HEK293 (cell line): ENCODE measurements at regions not wholly inside any gene's neighbourhood (a gene's known extent, or its start where the extent isn't known, plus 50 kb on each side); places are given as distances from the start of the nearest gene placed in this dataset.

Experiments used
- CTCF ChIA-PET: fragments of 350-600 bp; formaldehyde crosslinking; extraction: SDS; loops from one replicate; lab custom pipeline; 2021; ENCODE audit warnings: antibody characterized with exemption; lab: Yijun Ruan, JAX
- POLR2A ChIA-PET: fragments of 300-600 bp; formaldehyde crosslinking; extraction: SDS; loops from one replicate; lab custom pipeline; 2020; ENCODE audit warnings: antibody characterized with exemption, inconsistent platforms; lab: Yijun Ruan, JAX
- H3K27ac ChIP-seq: fragments of 200-500 bp; sonication (Bioruptor generic); 2 replicates; pipeline ENCODE4 v1.5.1; 2014; ENCODE audit warnings: low read depth, low read length, control low read depth, inconsistent platforms; ENCODE audit errors: extremely low read depth
- H3K36me3 ChIP-seq, 2 experiments: fragments of 200-500 bp in 1 of 2; sonication (Bioruptor generic) in 1 of 2; 1 replicate in 1 of 2; 2 replicates in 1 of 2; pipeline ENCODE4 v1.5.1; 2014 to 2017; ENCODE audit warnings: inconsistent platforms in 2 of 2, low read length in 2 of 2; ENCODE audit not compliant: control insufficient read depth in 2 of 2, insufficient read depth in 1 of 2
- H3K4me1 ChIP-seq: fragments of 200-500 bp; sonication (Bioruptor generic); 2 replicates; pipeline ENCODE4 v1.5.1; 2014; ENCODE audit warnings: mild to moderate bottlenecking, low read length, inconsistent platforms; ENCODE audit not compliant: control insufficient read depth, insufficient read depth
- H3K4me3 ChIP-seq: 2 replicates; pipeline ENCODE4 v1.5.1; 2011; ENCODE audit warnings: low read depth, mild to moderate bottlenecking, control low read depth, low read length, moderate library complexity
- H3K9me3 ChIP-seq: fragments of 200-500 bp; sonication (Bioruptor generic); 2 replicates; pipeline ENCODE4 v1.5.1; 2014; ENCODE audit warnings: low read depth, low read length, inconsistent platforms; ENCODE audit not compliant: control insufficient read depth, insufficient read depth
- BCL11B ChIP-seq: fragments of 450-650 bp; formaldehyde crosslinking; IDR thresholded peaks from 2 replicates; pipeline ENCODE4 v1.5.1; 2016; ENCODE audit warnings: low read depth, missing biosample characterization, missing genetic modification characterization
- FEZF1 ChIP-seq: fragments of 450-650 bp; formaldehyde crosslinking; IDR thresholded peaks from 2 replicates; pipeline ENCODE4 v1.5.1; 2016; ENCODE audit warnings: missing biosample characterization, missing genetic modification characterization
- GLIS1 ChIP-seq: fragments of 450-650 bp; formaldehyde crosslinking; IDR thresholded peaks from 2 replicates; pipeline ENCODE4 v1.5.1; 2016; ENCODE audit warnings: missing biosample characterization, missing genetic modification characterization
- HOXA7 ChIP-seq: sonication (generic); formaldehyde crosslinking; IDR thresholded peaks from 2 replicates; pipeline ENCODE4 v1.8.1; 2022; ENCODE audit warnings: missing genetic modification reagents, borderline replicate concordance
- HOXD13 ChIP-seq: sonication (generic); formaldehyde crosslinking; IDR thresholded peaks from 2 replicates; pipeline ENCODE4 v1.8.0; 2022; ENCODE audit warnings: missing genetic modification reagents, borderline replicate concordance
- KLF1 ChIP-seq: fragments of 450-650 bp; formaldehyde crosslinking; IDR thresholded peaks from 2 replicates; pipeline ENCODE4 v1.5.1; 2016; ENCODE audit warnings: missing biosample characterization, missing genetic modification characterization
- MYNN ChIP-seq: fragments of 450-650 bp; formaldehyde crosslinking; IDR thresholded peaks from 2 replicates; pipeline ENCODE4 v1.5.1; 2016; ENCODE audit warnings: missing biosample characterization, missing genetic modification characterization, borderline replicate concordance
- PRDM1 ChIP-seq: fragments of 450-650 bp; formaldehyde crosslinking; IDR thresholded peaks from 2 replicates; pipeline ENCODE4; 2016; ENCODE audit warnings: missing biosample characterization, missing genetic modification characterization
- REPIN1 ChIP-seq: fragments of 450-650 bp; formaldehyde crosslinking; IDR thresholded peaks from 2 replicates; pipeline ENCODE4 v1.5.1; 2017; ENCODE audit warnings: missing biosample characterization, missing genetic modification characterization, low read depth
- TCF7L2 ChIP-seq: IDR thresholded peaks from 2 replicates; pipeline ENCODE4 v1.6.1; 2011; ENCODE audit warnings: low read depth, mild to moderate bottlenecking, inconsistent platforms, low read length, moderate library complexity, borderline replicate concordance
- TRIM28 ChIP-seq: IDR thresholded peaks from 2 replicates; pipeline ENCODE4 v1.6.1; 2011; ENCODE audit warnings: low read length, control low read depth, borderline replicate concordance
- ZBTB11 ChIP-seq: fragments of 450-650 bp; formaldehyde crosslinking; conservative IDR thresholded peaks from 2 replicates; pipeline ENCODE4 v1.5.1; 2016; ENCODE audit warnings: low read depth, missing biosample characterization, missing genetic modification characterization
- ZFHX2 ChIP-seq: fragments of 450-650 bp; formaldehyde crosslinking; conservative IDR thresholded peaks from 2 replicates; pipeline ENCODE4 v1.5.1; 2016; ENCODE audit warnings: missing biosample characterization, missing genetic modification characterization
- ZIC2 ChIP-seq: fragments of 450-650 bp; formaldehyde crosslinking; IDR thresholded peaks from 2 replicates; pipeline ENCODE4 v1.5.1; 2016; ENCODE audit warnings: missing biosample characterization, missing genetic modification characterization
- ZNF140 ChIP-seq: fragments of 450-650 bp; formaldehyde crosslinking; IDR thresholded peaks from 2 replicates; pipeline ENCODE4 v1.5.1; 2016; ENCODE audit warnings: missing biosample characterization, missing genetic modification characterization
- ZNF155 ChIP-seq: fragments of 450-650 bp; formaldehyde crosslinking; IDR thresholded peaks from 2 replicates; pipeline ENCODE4 v1.5.1; 2016; ENCODE audit warnings: missing biosample characterization, missing genetic modification characterization
- ZNF223 ChIP-seq: fragments of 450-650 bp; formaldehyde crosslinking; IDR thresholded peaks from 2 replicates; pipeline ENCODE4 v1.5.1; 2016; ENCODE audit warnings: missing biosample characterization, missing genetic modification characterization
- ZNF23 ChIP-seq: fragments of 450-650 bp; formaldehyde crosslinking; IDR thresholded peaks from 2 replicates; pipeline ENCODE4 v1.5.1; 2016; ENCODE audit warnings: missing biosample characterization, missing genetic modification characterization, borderline replicate concordance
- ZNF311 ChIP-seq: fragments of 450-650 bp; formaldehyde crosslinking; IDR thresholded peaks from 2 replicates; pipeline ENCODE4 v1.5.1; 2017; ENCODE audit warnings: missing biosample characterization, missing genetic modification characterization, borderline replicate concordance
- ZNF350 ChIP-seq: fragments of 450-650 bp; formaldehyde crosslinking; IDR thresholded peaks from 2 replicates; pipeline ENCODE4 v1.5.0; 2017; ENCODE audit warnings: missing biosample characterization, mild to moderate bottlenecking, missing genetic modification characterization
- ZNF391 ChIP-seq: fragments of 450-650 bp; formaldehyde crosslinking; IDR thresholded peaks from 2 replicates; pipeline ENCODE4 v1.5.1; 2016; ENCODE audit warnings: low read depth, missing biosample characterization, missing genetic modification characterization, borderline replicate concordance
- ZNF426 ChIP-seq: fragments of 450-650 bp; formaldehyde crosslinking; IDR thresholded peaks from 2 replicates; pipeline ENCODE4 v1.5.1; 2017; ENCODE audit warnings: missing biosample characterization, missing genetic modification characterization, mild to moderate bottlenecking, inconsistent platforms, moderate library complexity
- ZNF433 ChIP-seq: fragments of 450-650 bp; formaldehyde crosslinking; IDR thresholded peaks from 2 replicates; pipeline ENCODE4 v1.5.1; 2016; ENCODE audit warnings: missing biosample characterization, missing genetic modification characterization, low read depth
- ZNF449 ChIP-seq: fragments of 450-650 bp; formaldehyde crosslinking; IDR thresholded peaks from 2 replicates; pipeline ENCODE4 v1.5.1; 2017; ENCODE audit warnings: missing biosample characterization, mild to moderate bottlenecking, missing genetic modification characterization, moderate library complexity
- ZNF473 ChIP-seq: fragments of 450-650 bp; formaldehyde crosslinking; IDR thresholded peaks from 2 replicates; pipeline ENCODE4 v1.5.1; 2017; ENCODE audit warnings: missing biosample characterization, missing genetic modification characterization
- ZNF488 ChIP-seq: fragments of 450-650 bp; formaldehyde crosslinking; IDR thresholded peaks from 2 replicates; pipeline ENCODE4 v1.5.1; 2016; ENCODE audit warnings: missing biosample characterization, missing genetic modification characterization
- ZNF660 ChIP-seq: fragments of 450-650 bp; IDR thresholded peaks from 2 replicates; pipeline ENCODE4 v1.5.1; 2018; ENCODE audit warnings: missing biosample characterization, mild to moderate bottlenecking, missing genetic modification characterization
- ZNF768 ChIP-seq: fragments of 450-650 bp; formaldehyde crosslinking; IDR thresholded peaks from 2 replicates; pipeline ENCODE4 v1.5.1; 2018; ENCODE audit warnings: missing biosample characterization, mild to moderate bottlenecking, missing genetic modification characterization
- ZNF785 ChIP-seq: fragments of 450-650 bp; formaldehyde crosslinking; IDR thresholded peaks from 2 replicates; pipeline ENCODE4 v1.5.1; 2016; ENCODE audit warnings: missing biosample characterization, missing genetic modification characterization
- TF ChIP-seq, protein P1 (sequence below): sonication (generic); formaldehyde crosslinking; IDR thresholded peaks from 2 replicates; pipeline ENCODE4 v1.8.1; 2022; ENCODE audit warnings: mild to moderate bottlenecking, moderate library complexity, missing genetic modification reagents

- TF ChIP-seq ZNF488 (tag by site-specific recombination), result no peak
- no peak for TF ChIP-seq ZNF155 (tag by site-specific recombination)
- TF ChIP-seq ZNF391 (tag by site-specific recombination), result no peak
- TF ChIP-seq GLIS1 (tag by site-specific recombination), result no peak
- TF ChIP-seq HOXD13, result no peak
- TF ChIP-seq ZNF350, result no peak
- TF ChIP-seq ZIC2 (tag by site-specific recombination), result no peak
- TF ChIP-seq TRIM28, result no peak
- no peak for TF ChIP-seq ZNF433
- TF ChIP-seq MYNN (tag by site-specific recombination), result no peak
- TF ChIP-seq ZBTB11 (tag by site-specific recombination), result no peak
- no peak for TF ChIP-seq ZNF223 (tag by site-specific recombination)
- no peak for TF ChIP-seq ZNF785 (tag by site-specific recombination)
- no peak for TF ChIP-seq FEZF1 (tag by site-specific recombination)
- no peak for TF ChIP-seq ZNF23 (tag by site-specific recombination)
- no peaks in the 10 kb centered on the region for H3K36me3 ChIP-seq
- CTCF ChIA-PET, result no interaction called here
These were observed 157.1 kb upstream of the CEP126 start for GRCh38 chr11:101757741-101758140.

DNA sequence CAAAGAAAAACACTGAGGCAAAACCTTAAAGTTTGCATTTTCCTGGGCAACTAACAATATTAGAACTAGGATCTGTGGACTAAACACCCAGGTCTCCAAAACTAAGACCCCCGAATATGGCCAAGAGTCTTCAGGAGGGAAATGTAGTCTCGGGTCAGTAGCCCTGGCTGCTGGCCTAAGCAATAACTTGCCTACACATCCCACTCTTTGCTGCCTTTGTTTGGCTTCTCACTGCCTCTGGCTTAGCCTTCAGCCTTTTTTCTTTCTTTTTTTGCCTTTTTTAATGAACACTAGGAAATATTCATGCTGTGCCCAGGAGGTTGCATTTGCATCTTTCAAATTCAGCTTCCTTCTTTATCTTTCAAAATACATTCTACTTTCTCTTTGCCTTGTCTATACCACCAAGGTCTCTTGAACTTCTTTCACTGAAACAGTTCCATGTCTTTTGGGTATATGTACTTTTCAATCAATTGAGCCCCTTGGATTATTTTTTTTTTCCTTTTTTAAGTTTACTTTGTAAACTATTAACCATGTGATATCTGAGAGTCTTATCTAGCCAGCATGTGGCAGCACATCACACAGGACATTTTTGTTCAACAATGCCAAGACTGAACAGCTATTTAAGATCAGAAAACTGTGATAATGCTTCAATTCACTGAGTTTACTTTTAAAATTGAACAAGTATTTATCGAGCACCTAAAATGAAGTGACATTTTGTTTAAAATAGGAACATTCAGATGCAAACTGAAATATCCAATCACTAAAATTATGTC lies 165.0 kb upstream of the TRPC6 start:
- Histone ChIP-seq H3K9me3 (no peaks in the 10 kb centered on the region), H3K4me1 (no peaks in the 10 kb centered on the region), H3K36me3 (no peaks in the 10 kb centered on the region), H3K27ac (no peak overlapping the region), H3K4me3 (no peak overlapping the region)
- POLR2A ChIA-PET, result no interaction called here
- CTCF ChIA-PET, result interaction anchor here (0.6 to 1.0 kb wide), 4 partner anchors 11 to 766 kb away, joined by 3 to 4 read pairs (median 4); no protein-coding TSS in a partner anchor
- TF ChIP-seq ZNF473 (tag by site-specific recombination), result no peak
- TF ChIP-seq PRDM1 (tag by site-specific recombination), result no peak
- TF ChIP-seq HOXA7 (CRISPR knock-in tag), result no peak
- no peak for TF ChIP-seq ZNF140
- no peak for TF ChIP-seq BCL11B (tag by site-specific recombination)
- no peak for TF ChIP-seq TCF7L2
- TF ChIP-seq ZNF768 (tag by site-specific recombination), result no peak
- no peak for TF ChIP-seq ZNF449 (tag by site-specific recombination)
- no peak for TF ChIP-seq ZFHX2 (tag by site-specific recombination)
- TF ChIP-seq, protein P1, sequence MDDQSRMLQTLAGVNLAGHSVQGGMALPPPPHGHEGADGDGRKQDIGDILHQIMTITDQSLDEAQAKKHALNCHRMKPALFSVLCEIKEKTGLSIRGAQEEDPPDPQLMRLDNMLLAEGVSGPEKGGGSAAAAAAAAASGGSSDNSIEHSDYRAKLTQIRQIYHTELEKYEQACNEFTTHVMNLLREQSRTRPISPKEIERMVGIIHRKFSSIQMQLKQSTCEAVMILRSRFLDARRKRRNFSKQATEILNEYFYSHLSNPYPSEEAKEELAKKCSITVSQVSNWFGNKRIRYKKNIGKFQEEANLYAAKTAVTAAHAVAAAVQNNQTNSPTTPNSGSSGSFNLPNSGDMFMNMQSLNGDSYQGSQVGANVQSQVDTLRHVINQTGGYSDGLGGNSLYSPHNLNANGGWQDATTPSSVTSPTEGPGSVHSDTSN, result no peak
- no peak for TF ChIP-seq ZNF311 (tag by site-specific recombination)
- TF ChIP-seq REPIN1 (tag by site-specific recombination), result no peak
- no peak for TF ChIP-seq KLF1
- TF ChIP-seq ZNF426 (tag by site-specific recombination), result no peak
- TF ChIP-seq ZNF660, result no peak

More at GRCh38 chr11:101757741-101758140, 157.1 kb upstream of the CEP126 start:
- Histone ChIP-seq H3K4me1 (no peaks in the 10 kb centered on the region), H3K4me3 (no peak overlapping the region), H3K9me3 (no peaks in the 10 kb centered on the region), H3K27ac (no peak overlapping the region)
- POLR2A ChIA-PET, result no interaction called here
